MM.1S (cell line): ENCODE measurements at regions not wholly inside any gene's neighbourhood (a gene's known extent, or its start where the extent isn't known, plus 50 kb on each side); places are given as distances from the start of the nearest gene placed in this dataset.

Source experiments
- EZH2 ChIP-seq: fragments of 300-600 bp; sonication (generic); optimal IDR thresholded peaks from 2 replicates; pipeline ENCODE3; 2017; ENCODE audit warnings: low read depth, mild to moderate bottlenecking, antibody characterized with exemption, low read length, mixed read lengths
- EZH2phosphoT487 ChIP-seq: fragments of 300-600 bp; sonication (generic); IDR thresholded peaks from 2 replicates; pipeline ENCODE4 v1.6.1; 2018; ENCODE audit warnings: antibody characterized with exemption, low read length
- TF ChIP-seq, protein P1 (sequence below): fragments of 300-600 bp; sonication (generic); IDR thresholded peaks from 2 replicates; pipeline ENCODE4 v1.5.1; 2016; ENCODE audit warnings: antibody characterized with exemption, low read length, mixed read lengths

DNA sequence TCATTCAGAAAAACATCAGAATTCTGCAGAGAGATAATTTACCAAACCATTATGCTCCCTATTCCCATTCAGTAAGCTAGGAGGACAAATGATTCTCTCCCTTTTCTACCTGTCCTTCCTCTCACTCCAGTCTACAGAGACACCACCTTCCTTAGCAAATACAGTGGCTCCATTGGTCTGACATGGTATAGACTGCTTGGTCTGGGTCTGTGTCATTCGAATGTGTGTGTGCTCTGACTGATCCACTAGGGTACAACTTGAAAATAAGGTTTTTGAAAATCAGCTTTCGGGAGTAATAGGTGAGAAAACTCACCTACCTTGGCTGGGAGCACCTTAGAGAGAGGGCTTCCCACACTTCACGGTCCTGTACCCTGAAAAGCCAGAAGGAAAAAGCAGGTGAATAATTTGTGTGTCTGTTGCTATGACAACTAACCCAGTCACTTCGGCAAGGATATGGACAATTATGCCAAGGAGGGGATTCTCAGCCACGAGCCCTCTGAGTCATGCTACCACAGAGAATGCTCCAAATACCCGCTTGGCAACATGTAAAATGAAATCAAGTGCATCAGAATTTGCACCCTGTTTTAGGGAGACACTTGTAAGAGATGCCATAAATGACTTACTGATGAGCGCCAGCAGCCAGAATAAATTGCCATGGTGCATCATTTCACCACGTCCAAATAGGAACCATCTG, 114.5 kb upstream of the PRKCQ start:
- TF ChIP-seq EZH2 (no peak), EZH2phosphoT487 (no peak)
- TF ChIP-seq, protein P1, sequence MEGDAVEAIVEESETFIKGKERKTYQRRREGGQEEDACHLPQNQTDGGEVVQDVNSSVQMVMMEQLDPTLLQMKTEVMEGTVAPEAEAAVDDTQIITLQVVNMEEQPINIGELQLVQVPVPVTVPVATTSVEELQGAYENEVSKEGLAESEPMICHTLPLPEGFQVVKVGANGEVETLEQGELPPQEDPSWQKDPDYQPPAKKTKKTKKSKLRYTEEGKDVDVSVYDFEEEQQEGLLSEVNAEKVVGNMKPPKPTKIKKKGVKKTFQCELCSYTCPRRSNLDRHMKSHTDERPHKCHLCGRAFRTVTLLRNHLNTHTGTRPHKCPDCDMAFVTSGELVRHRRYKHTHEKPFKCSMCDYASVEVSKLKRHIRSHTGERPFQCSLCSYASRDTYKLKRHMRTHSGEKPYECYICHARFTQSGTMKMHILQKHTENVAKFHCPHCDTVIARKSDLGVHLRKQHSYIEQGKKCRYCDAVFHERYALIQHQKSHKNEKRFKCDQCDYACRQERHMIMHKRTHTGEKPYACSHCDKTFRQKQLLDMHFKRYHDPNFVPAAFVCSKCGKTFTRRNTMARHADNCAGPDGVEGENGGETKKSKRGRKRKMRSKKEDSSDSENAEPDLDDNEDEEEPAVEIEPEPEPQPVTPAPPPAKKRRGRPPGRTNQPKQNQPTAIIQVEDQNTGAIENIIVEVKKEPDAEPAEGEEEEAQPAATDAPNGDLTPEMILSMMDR: no peak
